ENCODE measurements at regions not wholly inside any gene's neighbourhood (a gene's known extent, or its start where the extent isn't known, plus 50 kb on each side); places are given as distances from the start of the nearest gene placed in this dataset.

DNA sequence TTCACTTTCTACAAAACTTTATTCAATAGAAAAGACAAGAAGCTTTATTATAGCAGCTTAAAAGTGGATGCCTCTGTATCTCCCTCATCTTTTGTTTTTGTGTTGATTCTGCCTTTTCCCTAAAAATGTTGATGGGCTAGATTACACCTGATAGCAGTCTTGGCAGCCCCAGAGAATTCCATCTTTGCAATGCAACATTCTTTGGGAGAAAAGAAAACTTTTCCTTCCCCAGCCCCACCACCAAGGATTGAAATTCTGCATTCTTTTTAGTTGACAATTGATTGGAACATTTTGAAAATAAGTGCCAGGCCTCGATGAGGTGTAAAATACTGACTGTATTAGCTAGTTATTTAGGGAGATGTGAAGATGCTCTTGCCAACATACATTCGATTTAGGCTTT is 306.8 kb upstream of the G2E3 start:
- no peaks in the 10 kb centered on the region for H3K4me1 ChIP-seq (ENCODE audit: control insufficient read depth, insufficient read depth, low read length)
- H3K27me3 ChIP-seq (ENCODE audit: control insufficient read depth, insufficient read depth, low read length): no peaks in the 10 kb centered on the region
- no peak overlapping the region for H3K4me3 ChIP-seq (ENCODE audit: low read length)
- no CpG with 5 or more reads among the region's 2 CpGs for WGBS (ENCODE audit: insufficient coverage)
- no peak for DNase-seq
- no peaks in the 10 kb centered on the region for H3K9me3 ChIP-seq (replicated peaks; ENCODE audit: control insufficient read depth, low read depth, low read length)
- no peak overlapping the region for H3K27ac ChIP-seq (ENCODE audit: low read length)
- no peaks in the 10 kb centered on the region for H3K36me3 ChIP-seq (ENCODE audit: control insufficient read depth, insufficient read depth, low read length)

GRCh38 chr14:30252783-30253674 is 305.9 kb upstream of the G2E3 start:
- H3K4me3 ChIP-seq (ENCODE audit: low read length): no peak overlapping the region
- no peak for DNase-seq
- no peaks in the 10 kb centered on the region for H3K9me3 ChIP-seq (replicated peaks; ENCODE audit: control insufficient read depth, low read depth, low read length)
- WGBS (ENCODE audit: insufficient coverage): 29% methylated on average over 1 of the region's 6 CpGs
- H3K27me3 ChIP-seq (ENCODE audit: control insufficient read depth, insufficient read depth, low read length): no peaks in the 10 kb centered on the region
- no peaks in the 10 kb centered on the region for H3K36me3 ChIP-seq (ENCODE audit: control insufficient read depth, insufficient read depth, low read length)
- no peak overlapping the region for H3K27ac ChIP-seq (ENCODE audit: low read length)
- H3K4me1 ChIP-seq (ENCODE audit: control insufficient read depth, insufficient read depth, low read length): no peaks in the 10 kb centered on the region

- H3K27me3 ChIP-seq (ENCODE audit: control insufficient read depth, insufficient read depth, low read length): no peaks in the 10 kb centered on the region
- no peak overlapping the region for H3K4me3 ChIP-seq (ENCODE audit: low read length)
- no CpG with 5 or more reads among the region's 2 CpGs for WGBS (ENCODE audit: insufficient coverage)
- no peaks in the 10 kb centered on the region for H3K9me3 ChIP-seq (replicated peaks; ENCODE audit: control insufficient read depth, low read depth, low read length)
- H3K36me3 ChIP-seq (ENCODE audit: control insufficient read depth, insufficient read depth, low read length): no peaks in the 10 kb centered on the region
- H3K27ac ChIP-seq (ENCODE audit: low read length): no peak overlapping the region
- DNase-seq: no peak
- H3K4me1 ChIP-seq (ENCODE audit: control insufficient read depth, insufficient read depth, low read length): no peaks in the 10 kb centered on the region
These were observed 302.3 kb upstream of the G2E3 start for GRCh38 chr14:30256627-30257026.

DNA sequence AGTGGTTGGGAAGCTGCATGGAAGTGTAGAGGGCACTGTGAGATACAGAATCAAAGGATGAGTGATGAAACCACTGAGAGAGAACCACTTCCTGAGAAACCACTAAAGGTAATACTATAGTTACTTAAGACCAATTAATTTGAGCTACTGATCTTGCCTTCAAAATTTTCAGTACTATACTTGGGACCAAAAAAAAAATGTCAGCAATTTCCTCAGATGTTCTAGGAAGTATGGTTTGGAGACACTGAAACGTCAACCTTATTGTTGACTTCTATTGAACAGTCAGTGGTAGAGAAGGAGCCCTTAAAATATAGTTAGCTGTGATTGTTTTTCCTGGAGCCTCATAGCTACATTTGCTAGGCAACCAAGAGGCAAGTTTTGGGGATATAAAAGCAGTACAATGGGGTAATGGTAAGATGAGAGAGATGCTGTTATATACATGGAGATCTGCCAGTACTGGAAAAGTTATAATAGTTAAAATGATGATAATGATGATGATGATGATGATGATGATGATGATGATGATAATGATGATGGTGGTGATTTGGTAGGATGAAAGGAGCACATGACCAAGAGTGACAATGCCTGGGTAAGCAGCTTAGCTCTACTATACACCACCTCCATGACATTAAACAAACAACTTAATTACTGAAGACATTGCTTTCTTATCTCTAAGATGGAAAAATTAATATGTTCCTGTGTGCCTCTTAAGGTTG is 300.9 kb upstream of the G2E3 start:
- DNase-seq: no peak
- Histone ChIP-seq H3K36me3 (ENCODE audit: control insufficient read depth, insufficient read depth, low read length) (no peaks in the 10 kb centered on the region), H3K27me3 (ENCODE audit: control insufficient read depth, insufficient read depth, low read length) (no peaks in the 10 kb centered on the region), H3K9me3 (replicated peaks; ENCODE audit: control insufficient read depth, low read depth, low read length) (no peaks in the 10 kb centered on the region), H3K27ac (ENCODE audit: low read length) (no peak overlapping the region), H3K4me1 (ENCODE audit: control insufficient read depth, insufficient read depth, low read length) (no peaks in the 10 kb centered on the region), H3K4me3 (ENCODE audit: low read length) (no peak overlapping the region)
- WGBS (ENCODE audit: insufficient coverage): 60% methylated on average over 1 of the region's 1 CpG

- H3K9me3 ChIP-seq (replicated peaks; ENCODE audit: control insufficient read depth, low read depth, low read length): no peaks in the 10 kb centered on the region
- no peak for DNase-seq
- WGBS (ENCODE audit: insufficient coverage): 66% methylated on average over 7 of the region's 9 CpGs
These were observed 297.9 kb upstream of the G2E3 start for GRCh38 chr14:30260833-30261607.

DNA sequence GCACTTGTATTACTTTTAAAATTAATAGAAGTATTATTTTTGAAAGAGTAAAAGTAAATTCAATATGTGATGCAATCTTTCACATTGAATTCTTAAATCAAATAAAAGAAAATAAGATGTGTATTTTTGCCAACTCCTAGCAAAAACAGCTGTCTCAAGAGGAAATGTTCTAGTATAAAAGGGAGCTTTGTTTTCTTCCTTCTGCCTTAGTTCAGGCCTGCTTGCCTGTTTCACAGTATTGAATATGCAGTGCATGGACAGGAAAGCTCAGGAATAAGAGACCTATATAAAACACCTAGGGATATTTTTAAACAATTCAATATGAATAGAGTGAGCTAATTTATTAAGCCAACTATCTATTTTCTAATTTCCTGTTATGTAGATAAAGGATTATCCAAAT is 294.8 kb upstream of the G2E3 start:
- H3K4me3 ChIP-seq (ENCODE audit: low read length): no peak overlapping the region
- DNase-seq: peak; percentile 33
- no peak overlapping the region for H3K27ac ChIP-seq (ENCODE audit: low read length)
- H3K4me1 ChIP-seq (ENCODE audit: control insufficient read depth, insufficient read depth, low read length): no peaks in the 10 kb centered on the region
- H3K27me3 ChIP-seq (ENCODE audit: control insufficient read depth, insufficient read depth, low read length): no peaks in the 10 kb centered on the region
- no peaks in the 10 kb centered on the region for H3K36me3 ChIP-seq (ENCODE audit: control insufficient read depth, insufficient read depth, low read length)
- H3K9me3 ChIP-seq (replicated peaks; ENCODE audit: control insufficient read depth, low read depth, low read length): no peaks in the 10 kb centered on the region

More at GRCh38 chr14:30260833-30261607, 297.9 kb upstream of the G2E3 start:
- Histone ChIP-seq H3K4me3 (ENCODE audit: low read length) (no peak overlapping the region), H3K4me1 (ENCODE audit: control insufficient read depth, insufficient read depth, low read length) (no peaks in the 10 kb centered on the region), H3K27ac (ENCODE audit: low read length) (no peak overlapping the region), H3K27me3 (ENCODE audit: control insufficient read depth, insufficient read depth, low read length) (no peaks in the 10 kb centered on the region), H3K36me3 (ENCODE audit: control insufficient read depth, insufficient read depth, low read length) (no peaks in the 10 kb centered on the region)

DNA sequence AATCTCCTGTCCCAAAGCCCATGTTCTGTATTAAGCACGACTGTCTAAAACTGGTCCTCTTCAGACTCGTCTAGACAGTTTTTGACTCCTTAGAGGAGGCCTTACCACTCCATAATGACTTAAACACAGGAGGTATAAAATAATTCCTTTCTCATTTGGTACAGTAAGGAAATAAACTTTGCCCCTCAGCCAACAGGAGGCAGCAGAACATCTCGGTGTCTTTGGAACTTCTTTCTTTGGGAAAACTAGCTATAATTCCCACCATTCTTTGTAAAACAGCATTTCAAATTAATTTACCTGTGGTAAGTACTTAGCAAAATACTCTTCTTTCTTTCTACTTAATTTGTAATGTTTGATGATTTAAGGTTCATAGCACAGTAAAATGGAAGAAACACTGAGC is 292.7 kb upstream of the G2E3 start:
- Histone ChIP-seq H3K36me3 (ENCODE audit: control insufficient read depth, insufficient read depth, low read length) (no peaks in the 10 kb centered on the region), H3K4me3 (ENCODE audit: low read length) (no peak overlapping the region), H3K4me1 (ENCODE audit: control insufficient read depth, insufficient read depth, low read length) (peaks cover 6% of the 10 kb centered on the region), H3K27me3 (ENCODE audit: control insufficient read depth, insufficient read depth, low read length) (no peaks in the 10 kb centered on the region), H3K27ac (ENCODE audit: low read length) (no peak overlapping the region), H3K9me3 (replicated peaks; ENCODE audit: control insufficient read depth, low read depth, low read length) (no peaks in the 10 kb centered on the region)
- WGBS (ENCODE audit: insufficient coverage): no CpG with 5 or more reads among the region's 3 CpGs
- no peak for DNase-seq

DNA sequence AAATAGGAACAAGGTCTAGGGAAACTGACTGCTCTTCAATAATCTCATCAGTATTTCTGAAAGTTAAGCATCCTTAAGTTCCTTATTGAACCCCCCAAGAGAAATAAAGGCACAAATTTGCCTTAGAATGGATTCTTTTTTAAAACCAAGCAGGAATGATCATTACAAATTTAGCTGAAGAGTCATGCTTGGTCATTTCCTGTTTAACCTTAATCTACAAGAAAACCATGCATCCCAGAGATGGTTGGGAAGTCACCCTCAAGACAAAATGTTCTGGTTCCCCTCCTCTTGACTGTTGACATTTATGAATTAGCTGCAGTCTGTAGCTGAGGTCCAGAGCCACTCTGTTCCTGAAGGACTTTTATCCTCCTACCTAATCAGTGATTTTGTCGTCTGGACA is 291.8 kb upstream of the G2E3 start:
- no peak for DNase-seq
- H3K4me1 ChIP-seq (ENCODE audit: control insufficient read depth, insufficient read depth, low read length): peaks cover 6% of the 10 kb centered on the region

DNA sequence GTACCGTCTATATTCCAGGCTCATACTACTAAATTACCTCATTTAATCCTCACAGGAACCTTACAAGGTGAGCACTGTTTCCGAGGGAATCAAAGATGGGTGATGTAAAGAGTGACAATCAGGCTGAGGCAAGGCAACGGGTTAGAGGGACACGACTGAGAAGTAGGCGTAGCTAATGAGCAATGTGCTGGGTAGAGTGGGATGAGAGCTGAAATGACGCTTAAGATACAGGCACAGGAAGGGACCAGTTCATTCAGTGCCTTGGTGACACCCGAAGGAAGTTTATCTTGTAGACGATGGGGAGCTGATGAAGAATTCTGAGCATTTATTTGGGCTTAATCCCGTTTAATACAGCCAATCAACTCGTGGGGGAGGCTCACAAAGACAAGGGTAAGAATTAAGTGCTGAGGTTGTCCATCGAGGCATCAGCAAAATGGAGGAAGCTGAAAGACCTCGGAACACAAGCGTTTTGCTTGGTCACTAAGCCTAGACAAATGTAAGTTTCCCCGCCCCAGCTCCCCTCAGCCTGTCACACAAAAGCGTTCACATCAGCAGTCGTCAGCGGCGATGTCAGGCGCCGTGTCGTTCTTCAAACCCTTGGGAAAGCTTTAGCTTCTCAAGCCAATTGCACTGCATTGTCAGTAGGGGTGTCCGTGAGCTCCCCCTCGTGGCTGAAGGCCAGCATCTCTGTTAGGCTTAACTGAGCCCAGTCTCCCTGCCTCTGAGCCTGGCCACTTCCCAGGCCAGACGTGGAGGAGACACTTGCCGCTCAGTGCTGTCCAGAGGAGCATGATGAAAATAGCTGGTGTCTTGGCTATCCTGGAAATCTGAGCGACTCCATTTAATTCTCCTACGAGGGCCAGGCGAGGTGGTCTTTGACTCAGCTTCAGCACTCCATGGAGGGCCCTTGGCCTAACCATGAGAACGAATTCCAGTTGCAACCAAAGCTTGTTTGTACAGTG is 288.5 kb upstream of the G2E3 start:
- WGBS (ENCODE audit: insufficient coverage): 21% methylated on average over 26 of the region's 29 CpGs
- H3K27ac ChIP-seq (ENCODE audit: low read length): no peak overlapping the region
- peak; percentile 89 for DNase-seq
- no peaks in the 10 kb centered on the region for H3K27me3 ChIP-seq (ENCODE audit: control insufficient read depth, insufficient read depth, low read length)
- no peaks in the 10 kb centered on the region for H3K9me3 ChIP-seq (replicated peaks; ENCODE audit: control insufficient read depth, low read depth, low read length)
- H3K36me3 ChIP-seq (ENCODE audit: control insufficient read depth, insufficient read depth, low read length): no peaks in the 10 kb centered on the region
- peak overlapping the region; percentile 26 for H3K4me3 ChIP-seq (ENCODE audit: low read length)
- peaks cover 6% of the 10 kb centered on the region for H3K4me1 ChIP-seq (ENCODE audit: control insufficient read depth, insufficient read depth, low read length)

More for the DNA sequence above, 291.8 kb upstream of the G2E3 start:
- no peak overlapping the region for H3K4me3 ChIP-seq (ENCODE audit: low read length)
- no peaks in the 10 kb centered on the region for H3K27me3 ChIP-seq (ENCODE audit: control insufficient read depth, insufficient read depth, low read length)
- WGBS (ENCODE audit: insufficient coverage): no CpG with 5 or more reads among the region's 1 CpG
- H3K9me3 ChIP-seq (replicated peaks; ENCODE audit: control insufficient read depth, low read depth, low read length): no peaks in the 10 kb centered on the region
- no peak overlapping the region for H3K27ac ChIP-seq (ENCODE audit: low read length)
- no peaks in the 10 kb centered on the region for H3K36me3 ChIP-seq (ENCODE audit: control insufficient read depth, insufficient read depth, low read length)

All from muscle of leg (tissue), 3 donors.